ENCODE measurements at regions not wholly inside any gene's neighbourhood (a gene's known extent, or its start where the extent isn't known, plus 50 kb on each side); places are given as distances from the start of the nearest gene placed in this dataset.

DNA sequence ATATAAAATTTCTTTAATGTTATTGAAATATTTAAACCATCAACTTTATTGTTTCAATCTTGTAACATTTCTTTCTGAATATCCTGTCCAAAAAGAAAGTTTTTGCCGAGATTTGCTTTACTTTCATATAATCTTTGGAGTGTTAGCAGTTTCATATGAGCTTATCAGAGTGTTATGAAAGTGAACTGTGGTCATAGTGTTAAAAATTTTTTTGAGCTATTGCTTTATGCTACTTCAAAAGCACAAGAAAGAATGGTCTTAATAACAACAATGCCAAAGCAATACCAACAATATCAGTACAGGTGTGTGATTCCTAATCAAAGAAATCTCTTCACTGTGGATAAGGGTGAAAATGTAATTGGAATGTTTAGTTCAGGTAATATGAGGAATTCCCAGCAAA lies 1994.9 kb upstream of the FLRT2 start:
- TF ChIP-seq, protein P1, sequence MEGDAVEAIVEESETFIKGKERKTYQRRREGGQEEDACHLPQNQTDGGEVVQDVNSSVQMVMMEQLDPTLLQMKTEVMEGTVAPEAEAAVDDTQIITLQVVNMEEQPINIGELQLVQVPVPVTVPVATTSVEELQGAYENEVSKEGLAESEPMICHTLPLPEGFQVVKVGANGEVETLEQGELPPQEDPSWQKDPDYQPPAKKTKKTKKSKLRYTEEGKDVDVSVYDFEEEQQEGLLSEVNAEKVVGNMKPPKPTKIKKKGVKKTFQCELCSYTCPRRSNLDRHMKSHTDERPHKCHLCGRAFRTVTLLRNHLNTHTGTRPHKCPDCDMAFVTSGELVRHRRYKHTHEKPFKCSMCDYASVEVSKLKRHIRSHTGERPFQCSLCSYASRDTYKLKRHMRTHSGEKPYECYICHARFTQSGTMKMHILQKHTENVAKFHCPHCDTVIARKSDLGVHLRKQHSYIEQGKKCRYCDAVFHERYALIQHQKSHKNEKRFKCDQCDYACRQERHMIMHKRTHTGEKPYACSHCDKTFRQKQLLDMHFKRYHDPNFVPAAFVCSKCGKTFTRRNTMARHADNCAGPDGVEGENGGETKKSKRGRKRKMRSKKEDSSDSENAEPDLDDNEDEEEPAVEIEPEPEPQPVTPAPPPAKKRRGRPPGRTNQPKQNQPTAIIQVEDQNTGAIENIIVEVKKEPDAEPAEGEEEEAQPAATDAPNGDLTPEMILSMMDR (IDR thresholded peaks at IDR 0.05; ENCODE audit: extremely low read depth in 1 of 2, insufficient read depth in 1 of 2, low read depth in 1 of 2, low read length in 2 of 2) = no peak
- TF ChIP-seq GATA2 (IDR thresholded peaks at IDR 0.05; ENCODE audit: insufficient read depth, insufficient read length, low read depth, low read length) (no peak), JUN (IDR thresholded peaks at IDR 0.05; ENCODE audit: borderline replicate concordance, insufficient read depth, insufficient read length, low read depth) (no peak), FOS (IDR thresholded peaks at IDR 0.05; ENCODE audit: borderline replicate concordance, insufficient read depth, low read length) (no peak), POLR2AphosphoS5 (IDR thresholded peaks at IDR 0.05; ENCODE audit: insufficient read depth, low read depth, low read length) (no peak), EZH2 (IDR thresholded peaks at IDR 0.05; ENCODE audit: borderline replicate concordance, low read depth, low read length, severe bottlenecking) (no peak), MYC (IDR thresholded peaks at IDR 0.05; ENCODE audit: low read depth, low read length) (no peak), POLR2A (IDR thresholded peaks at IDR 0.05; ENCODE audit: low read depth, low read length) (no peak)
- TF ChIP-seq, protein P2, sequence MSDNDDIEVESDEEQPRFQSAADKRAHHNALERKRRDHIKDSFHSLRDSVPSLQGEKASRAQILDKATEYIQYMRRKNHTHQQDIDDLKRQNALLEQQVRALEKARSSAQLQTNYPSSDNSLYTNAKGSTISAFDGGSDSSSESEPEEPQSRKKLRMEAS (IDR thresholded peaks at IDR 0.05; ENCODE audit: insufficient read depth, insufficient read length) = no peak
- H4K20me1 ChIP-seq (replicated peaks; ENCODE audit: control insufficient read depth, extremely low read depth, insufficient read depth, low read length) = no peaks in the 10 kb centered on the region
- H3K4me2 ChIP-seq (ENCODE audit: insufficient read depth, low read length) = no peak overlapping the region
- H3K79me2 ChIP-seq (ENCODE audit: control insufficient read depth, insufficient read depth, low read length) = no peaks in the 10 kb centered on the region
- dilution Hi-C loops (cut with MboI; ENCODE audit: extremely low pct_ligation_motif_present, low sequenced_read_pairs) = no loop called here
- CTCF ChIA-PET = no interaction called here
- no peak overlapping the region for H3K9ac ChIP-seq (replicated peaks; ENCODE audit: extremely low read depth, insufficient read depth, low read length)
- H3K36me3 ChIP-seq (ENCODE audit: control insufficient read depth in 2 of 2, extremely low read depth in 1 of 2, insufficient read depth in 2 of 2, low read length in 2 of 2) = no peaks in the 10 kb centered on the region
- BruUV-seq (replicated peaks) = no TSS peak
- POLR2A ChIA-PET = no interaction called here
- intact Hi-C loops (cut with micrococcal nuclease) = no loop called here
- no peaks in the 10 kb centered on the region for H3K9me3 ChIP-seq (replicated peaks; ENCODE audit: control insufficient read depth, insufficient read depth, low read length)
- H3K27ac ChIP-seq (ENCODE audit: insufficient read depth, low read depth, low read length) = no peak overlapping the region
- no peaks in the 10 kb centered on the region for H3K27me3 ChIP-seq (ENCODE audit: control insufficient read depth in 2 of 2, insufficient read depth in 2 of 2, low read length in 2 of 2)
- no peaks in the 10 kb centered on the region for H3K4me1 ChIP-seq (ENCODE audit: control insufficient read depth, extremely low read depth, insufficient read depth, low read length)
- H3K9me1 ChIP-seq (replicated peaks; ENCODE audit: control insufficient read depth, extremely low read depth, insufficient read depth, low read length) = no peaks in the 10 kb centered on the region
- H2AFZ ChIP-seq (ENCODE audit: low read depth, low read length) = no peak overlapping the region
- no peak overlapping the region for H3K4me3 ChIP-seq (replicated peaks in 1 of 3; ENCODE audit: insufficient read depth in 1 of 3, low read depth in 1 of 3, low read length in 3 of 3)
- FAIRE-seq (no peak), DNase-seq (ENCODE audit: low read depth, low spot score) (no peak)
